MM.1S (cell line): ENCODE measurements at regions not wholly inside any gene's neighbourhood (a gene's known extent, or its start where the extent isn't known, plus 50 kb on each side); places are given as distances from the start of the nearest gene placed in this dataset.

Experiments used
- DNase-seq: peaks from one replicate; pipeline ENCODE4 v3.0.0-alpha.2; 2015
- H2AFZ ChIP-seq: fragments of 300-600 bp; sonication (generic); 2 replicates; pipeline ENCODE4 v1.6.0; 2016; ENCODE audit warnings: antibody characterized with exemption, low read length
- H3F3A ChIP-seq: fragments of 300-600 bp; sonication (generic); 2 replicates; pipeline ENCODE4 v1.6.1; 2016; ENCODE audit warnings: mild to moderate bottlenecking, antibody characterized with exemption, low read length, moderate library complexity, mixed read lengths; ENCODE audit not compliant: insufficient read depth
- H3K27ac ChIP-seq: fragments of 300-600 bp; sonication (generic); 2 replicates; pipeline ENCODE4 v1.5.1; 2016; ENCODE audit warnings: mild to moderate bottlenecking, low read length
- H3K27me3 ChIP-seq: fragments of 300-600 bp; sonication (generic); replicated peaks from 2 replicates; pipeline ENCODE4 v1.6.0; 2016; ENCODE audit warnings: low read length; ENCODE audit not compliant: insufficient read depth
- H3K36me3 ChIP-seq: fragments of 300-600 bp; sonication (generic); replicated peaks from 2 replicates; pipeline ENCODE4 v1.6.1; 2016; ENCODE audit warnings: mild to moderate bottlenecking, low read length, mixed read lengths; ENCODE audit not compliant: insufficient read depth
- H3K4me1 ChIP-seq: fragments of 300-600 bp; sonication (generic); 2 replicates; pipeline ENCODE4 v1.6.1; 2016; ENCODE audit warnings: low read length, mixed read lengths
- H3K4me2 ChIP-seq: fragments of 300-600 bp; sonication (generic); 2 replicates; pipeline ENCODE4 v1.6.0; 2016; ENCODE audit warnings: low read depth, low read length
- H3K4me3 ChIP-seq: fragments of 300-600 bp; sonication (generic); 2 replicates; pipeline ENCODE4 v1.5.1; 2016; ENCODE audit warnings: low read length, mixed read lengths
- H3K79me2 ChIP-seq: fragments of 300-600 bp; sonication (generic); 2 replicates; pipeline ENCODE4 v1.6.1; 2016; ENCODE audit warnings: mixed run types, low read length, mixed read lengths
- H3K9ac ChIP-seq: fragments of 300-600 bp; sonication (generic); 2 replicates; pipeline ENCODE4 v1.6.1; 2016; ENCODE audit warnings: low read length, mixed read lengths
- H3K9me2 ChIP-seq: fragments of 300-600 bp; sonication (generic); replicated peaks from 2 replicates; pipeline ENCODE4 v1.6.1; 2016; ENCODE audit warnings: mild to moderate bottlenecking, low read length, mixed read lengths; ENCODE audit not compliant: insufficient read depth
- H3K9me3 ChIP-seq: fragments of 300-600 bp; sonication (generic); replicated peaks from 2 replicates; pipeline ENCODE4 v1.6.1; 2016; ENCODE audit warnings: mild to moderate bottlenecking, low read length, mixed read lengths; ENCODE audit not compliant: insufficient read depth
- H4K20me1 ChIP-seq: fragments of 300-600 bp; sonication (generic); 2 replicates; pipeline ENCODE4 v1.6.1; 2016; ENCODE audit warnings: mild to moderate bottlenecking, low read length, moderate library complexity, mixed read lengths; ENCODE audit not compliant: insufficient read depth
- CTCF ChIP-seq: fragments of 300-600 bp; sonication (generic); IDR thresholded peaks from 2 replicates; pipeline ENCODE4 v1.5.1; 2016; ENCODE audit warnings: antibody characterized with exemption, low read length, mixed read lengths
- EZH2 ChIP-seq: fragments of 300-600 bp; sonication (generic); optimal IDR thresholded peaks from 2 replicates; pipeline ENCODE3; 2017; ENCODE audit warnings: low read depth, mild to moderate bottlenecking, antibody characterized with exemption, low read length, mixed read lengths
- EZH2phosphoT487 ChIP-seq: fragments of 300-600 bp; sonication (generic); IDR thresholded peaks from 2 replicates; pipeline ENCODE4 v1.6.1; 2018; ENCODE audit warnings: antibody characterized with exemption, low read length

- no peaks in the 10 kb centered on the region for H3K9me2 ChIP-seq
- no peaks in the 10 kb centered on the region for H3K27me3 ChIP-seq
- TF ChIP-seq EZH2 = no peak
- no peak overlapping the region for H3K9ac ChIP-seq
- H3K36me3 ChIP-seq = no peaks in the 10 kb centered on the region
- no peaks in the 10 kb centered on the region for H3K79me2 ChIP-seq
- no peaks in the 10 kb centered on the region for H4K20me1 ChIP-seq
- H2AFZ ChIP-seq = no peak overlapping the region
- no peak for DNase-seq
- no peak overlapping the region for H3K27ac ChIP-seq
- no peak overlapping the region for H3K4me3 ChIP-seq
- H3K4me1 ChIP-seq = no peaks in the 10 kb centered on the region
- H3K4me2 ChIP-seq = no peak overlapping the region
- no peaks in the 10 kb centered on the region for H3K9me3 ChIP-seq
- no peaks in the 10 kb centered on the region for H3F3A ChIP-seq
Measured at GRCh38 chr13:108086678-108087077, 128.7 kb downstream of the LIG4 start.

DNA sequence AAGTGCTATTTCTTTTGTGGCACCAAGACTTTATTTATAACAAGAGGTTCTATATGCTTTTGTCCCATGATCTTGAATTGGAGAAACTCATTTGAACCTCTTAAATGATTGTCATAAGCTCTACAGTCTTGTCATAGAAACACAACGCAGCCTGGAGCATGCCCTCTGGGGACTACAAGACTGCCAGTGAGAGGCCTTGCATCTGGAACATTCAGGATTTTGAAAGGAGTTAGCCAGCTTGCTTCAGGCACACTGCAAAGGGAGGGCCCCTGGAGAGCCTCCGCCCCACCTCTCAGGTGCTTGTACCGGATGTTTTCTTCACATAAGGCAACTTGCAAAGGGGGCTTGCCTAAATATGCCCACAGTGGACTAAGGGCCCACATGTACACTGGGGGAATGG lies 130.5 kb downstream of the LIG4 start:
- H3K27me3 ChIP-seq = no peaks in the 10 kb centered on the region
- H3K4me3 ChIP-seq = no peak overlapping the region
- no peak for DNase-seq
- H3K9me2 ChIP-seq = no peaks in the 10 kb centered on the region
- H3K27ac ChIP-seq = no peak overlapping the region
- no peak for TF ChIP-seq CTCF
- TF ChIP-seq EZH2phosphoT487 = no peak
- TF ChIP-seq EZH2 = no peak
- no peaks in the 10 kb centered on the region for H3F3A ChIP-seq
- no peaks in the 10 kb centered on the region for H3K79me2 ChIP-seq
- no peaks in the 10 kb centered on the region for H3K9me3 ChIP-seq
- H4K20me1 ChIP-seq = no peaks in the 10 kb centered on the region
- H3K4me2 ChIP-seq = no peak overlapping the region
- no peaks in the 10 kb centered on the region for H3K4me1 ChIP-seq
- no peak overlapping the region for H3K9ac ChIP-seq
- H3K36me3 ChIP-seq = no peaks in the 10 kb centered on the region
- no peak overlapping the region for H2AFZ ChIP-seq

- no peak overlapping the region for H2AFZ ChIP-seq
- H3K27me3 ChIP-seq = no peaks in the 10 kb centered on the region
- no peaks in the 10 kb centered on the region for H3K9me3 ChIP-seq
- no peak overlapping the region for H3K27ac ChIP-seq
- no peaks in the 10 kb centered on the region for H3K36me3 ChIP-seq
- no peaks in the 10 kb centered on the region for H3K4me1 ChIP-seq
- H3K4me3 ChIP-seq = no peak overlapping the region
- no peak for TF ChIP-seq EZH2phosphoT487
- no peak for TF ChIP-seq CTCF
- TF ChIP-seq EZH2 = no peak
- no peaks in the 10 kb centered on the region for H4K20me1 ChIP-seq
- no peaks in the 10 kb centered on the region for H3K79me2 ChIP-seq
- no peak for DNase-seq
- peak overlapping the region; percentile 3; the same call in 1 of the 2 replicates for H3K4me2 ChIP-seq
- no peaks in the 10 kb centered on the region for H3K9me2 ChIP-seq
- no peak overlapping the region for H3K9ac ChIP-seq
- no peaks in the 10 kb centered on the region for H3F3A ChIP-seq
Measured at GRCh38 chr13:108083056-108083455, 132.3 kb downstream of the LIG4 start.

DNA sequence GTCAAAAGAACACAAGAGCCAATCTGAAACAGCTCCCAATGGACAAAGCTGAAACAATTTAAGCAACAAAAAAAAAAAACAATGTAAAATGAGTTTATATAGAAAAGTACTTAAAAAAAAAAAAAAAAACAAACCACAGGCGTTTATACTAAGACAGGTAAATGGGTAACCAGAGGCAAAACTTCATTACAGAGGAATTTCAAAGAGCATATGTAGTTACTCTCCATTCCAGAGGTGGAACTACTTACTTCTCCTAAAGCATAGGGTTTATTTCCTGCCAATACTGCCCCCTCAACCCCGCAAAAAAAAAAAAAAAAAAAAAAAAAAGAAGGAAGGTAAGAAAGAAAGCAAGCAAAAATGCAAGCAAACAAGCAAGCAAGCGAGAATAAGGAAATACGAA lies 132.9 kb downstream of the LIG4 start:
- Histone ChIP-seq H4K20me1 (no peaks in the 10 kb centered on the region), H2AFZ (no peak overlapping the region), H3K27me3 (no peaks in the 10 kb centered on the region), H3K4me2 (peak overlapping the region; percentile 3; the same call in 1 of the 2 replicates), H3K36me3 (no peaks in the 10 kb centered on the region), H3K79me2 (no peaks in the 10 kb centered on the region), H3K4me3 (no peak overlapping the region), H3K27ac (no peak overlapping the region), H3F3A (no peaks in the 10 kb centered on the region), H3K4me1 (no peaks in the 10 kb centered on the region), H3K9ac (no peak overlapping the region), H3K9me2 (no peaks in the 10 kb centered on the region), H3K9me3 (no peaks in the 10 kb centered on the region)
- DNase-seq = no peak
- TF ChIP-seq CTCF = no peak
- TF ChIP-seq EZH2 = no peak
- TF ChIP-seq EZH2phosphoT487 = no peak
